ENCODE measurements at regions not wholly inside any gene's neighbourhood (a gene's known extent, or its start where the extent isn't known, plus 50 kb on each side); places are given as distances from the start of the nearest gene placed in this dataset.

- Histone ChIP-seq H3K27me3 (ENCODE audit: insufficient read depth, poor library complexity, severe bottlenecking) (no peaks in the 10 kb centered on the region), H3K27ac (replicated peaks) (no peak overlapping the region), H3K4me3 (replicated peaks; ENCODE audit: insufficient read depth, low read length) (no peak overlapping the region)
- TF ChIP-seq REST (IDR thresholded peaks at IDR 0.05; ENCODE audit: insufficient replicate concordance, low read depth), result no peak
- DNase-seq (ENCODE audit: low read depth in 1 of 2, low spot score in 1 of 2), result no peak
These were observed 133.1 kb upstream of the MDM1 start for GRCh38 chr12:68465227-68465626.

GRCh38 chr12:68467514-68467913 lies 135.4 kb upstream of the MDM1 start:
- H3K27ac ChIP-seq (replicated peaks), result no peak overlapping the region

GRCh38 chr12:68468036-68468435 lies 135.9 kb upstream of the MDM1 start:
- no peak for DNase-seq (ENCODE audit: low read depth in 1 of 2, low spot score in 1 of 2)
- TF ChIP-seq CTCF (IDR thresholded peaks at IDR 0.05; ENCODE audit: insufficient read depth, low read length) (no peak), REST (IDR thresholded peaks at IDR 0.05; ENCODE audit: insufficient replicate concordance, low read depth) (no peak), SPI1 (IDR thresholded peaks at IDR 0.05; ENCODE audit: borderline replicate concordance, low read depth) (no peak), GABPA (IDR thresholded peaks at IDR 0.05; ENCODE audit: low read depth) (no peak), POLR2AphosphoS5 (IDR thresholded peaks at IDR 0.05; ENCODE audit: low read depth) (no peak)
- Histone ChIP-seq H3K27ac (replicated peaks) (no peak overlapping the region), H3K27me3 (ENCODE audit: insufficient read depth, poor library complexity, severe bottlenecking) (no peaks in the 10 kb centered on the region), H3K4me3 (replicated peaks; ENCODE audit: insufficient read depth, low read length) (no peak overlapping the region)

More at GRCh38 chr12:68467514-68467913, 135.4 kb upstream of the MDM1 start:
- no peaks in the 10 kb centered on the region for H3K27me3 ChIP-seq (ENCODE audit: insufficient read depth, poor library complexity, severe bottlenecking)
- TF ChIP-seq CTCF (IDR thresholded peaks at IDR 0.05; ENCODE audit: insufficient read depth, low read length) (no peak), SPI1 (IDR thresholded peaks at IDR 0.05; ENCODE audit: borderline replicate concordance, low read depth) (no peak), GABPA (IDR thresholded peaks at IDR 0.05; ENCODE audit: low read depth) (no peak), REST (IDR thresholded peaks at IDR 0.05; ENCODE audit: insufficient replicate concordance, low read depth) (no peak), POLR2AphosphoS5 (IDR thresholded peaks at IDR 0.05; ENCODE audit: low read depth) (no peak)
- no peak overlapping the region for H3K4me3 ChIP-seq (replicated peaks; ENCODE audit: insufficient read depth, low read length)
- DNase-seq (ENCODE audit: low read depth in 1 of 2, low spot score in 1 of 2), result no peak

GRCh38 chr12:68469113-68469512 lies 137.0 kb upstream of the MDM1 start:
- no peak for DNase-seq (ENCODE audit: low read depth in 1 of 2, low spot score in 1 of 2)
- H3K27ac ChIP-seq (replicated peaks), result no peak overlapping the region
- no peaks in the 10 kb centered on the region for H3K27me3 ChIP-seq (ENCODE audit: insufficient read depth, poor library complexity, severe bottlenecking)
- no peak overlapping the region for H3K4me3 ChIP-seq (replicated peaks; ENCODE audit: insufficient read depth, low read length)
- TF ChIP-seq POLR2AphosphoS5 (IDR thresholded peaks at IDR 0.05; ENCODE audit: low read depth), result no peak
- no peak for TF ChIP-seq REST (IDR thresholded peaks at IDR 0.05; ENCODE audit: insufficient replicate concordance, low read depth)
- TF ChIP-seq GABPA (IDR thresholded peaks at IDR 0.05; ENCODE audit: low read depth), result no peak
- no peak for TF ChIP-seq SPI1 (IDR thresholded peaks at IDR 0.05; ENCODE audit: borderline replicate concordance, low read depth)
- no peak for TF ChIP-seq CTCF (IDR thresholded peaks at IDR 0.05; ENCODE audit: insufficient read depth, low read length)
